HG03139 (cell line): ENCODE measurements at regions not wholly inside any gene's neighbourhood (a gene's known extent, or its start where the extent isn't known, plus 50 kb on each side); places are given as distances from the start of the nearest gene placed in this dataset.

Experiments used
- ATAC-seq: cut with Tn5 transposase; IDR thresholded peaks from one replicate; pipeline ENCODE4 v1.9.1; 2021; ENCODE audit not compliant: unreplicated experiment

DNA sequence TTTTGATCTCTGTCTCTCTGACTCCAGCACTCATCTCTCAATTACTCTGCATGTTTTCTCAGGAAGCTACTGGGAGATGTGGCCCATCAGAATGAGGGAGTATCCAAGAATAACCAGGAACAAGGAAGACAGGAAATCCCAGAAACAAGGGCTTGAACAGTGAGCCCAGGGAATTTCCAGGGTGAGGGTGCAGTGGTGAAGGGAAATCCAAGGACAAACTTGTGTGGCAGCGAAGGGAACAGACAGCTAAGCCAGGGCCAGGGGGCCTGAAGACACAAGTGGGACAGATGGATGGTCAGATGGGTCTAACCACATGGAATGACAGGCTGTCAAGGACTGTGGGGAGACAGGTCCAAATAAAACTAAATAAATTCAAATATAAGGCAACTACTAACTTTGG lies 121.8 kb upstream of the ERRFI1 start:
- no peak for ATAC-seq

DNA sequence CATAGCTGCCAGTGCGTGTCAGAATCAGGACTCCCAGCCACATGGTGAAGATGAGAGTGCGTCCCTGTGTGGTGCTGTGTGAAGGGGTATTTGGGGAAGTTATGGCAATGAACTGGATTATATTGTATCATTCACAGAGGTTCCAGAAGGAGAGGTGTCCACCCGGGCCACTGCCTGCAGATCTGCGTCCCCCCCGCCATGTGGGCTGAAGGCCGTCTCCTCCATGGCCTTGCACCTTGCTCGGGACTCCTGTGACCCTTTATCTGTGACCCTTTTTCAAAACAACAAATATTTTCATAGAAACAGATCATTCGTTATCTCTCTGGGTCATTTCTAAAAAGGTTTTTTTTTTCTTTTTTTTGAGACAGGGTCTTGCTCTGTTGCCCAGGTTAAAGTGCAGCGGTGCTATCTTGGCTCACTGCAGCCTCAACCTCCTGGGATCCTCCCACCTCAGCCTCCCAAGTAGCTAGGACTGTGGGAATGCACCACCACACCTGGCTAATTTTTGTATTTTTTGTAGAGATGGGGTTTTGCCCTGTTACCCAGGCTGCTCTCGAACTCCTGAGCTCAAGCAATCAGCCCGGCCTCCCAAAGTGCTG lies 120.2 kb upstream of the ERRFI1 start:
- no peak for ATAC-seq

DNA sequence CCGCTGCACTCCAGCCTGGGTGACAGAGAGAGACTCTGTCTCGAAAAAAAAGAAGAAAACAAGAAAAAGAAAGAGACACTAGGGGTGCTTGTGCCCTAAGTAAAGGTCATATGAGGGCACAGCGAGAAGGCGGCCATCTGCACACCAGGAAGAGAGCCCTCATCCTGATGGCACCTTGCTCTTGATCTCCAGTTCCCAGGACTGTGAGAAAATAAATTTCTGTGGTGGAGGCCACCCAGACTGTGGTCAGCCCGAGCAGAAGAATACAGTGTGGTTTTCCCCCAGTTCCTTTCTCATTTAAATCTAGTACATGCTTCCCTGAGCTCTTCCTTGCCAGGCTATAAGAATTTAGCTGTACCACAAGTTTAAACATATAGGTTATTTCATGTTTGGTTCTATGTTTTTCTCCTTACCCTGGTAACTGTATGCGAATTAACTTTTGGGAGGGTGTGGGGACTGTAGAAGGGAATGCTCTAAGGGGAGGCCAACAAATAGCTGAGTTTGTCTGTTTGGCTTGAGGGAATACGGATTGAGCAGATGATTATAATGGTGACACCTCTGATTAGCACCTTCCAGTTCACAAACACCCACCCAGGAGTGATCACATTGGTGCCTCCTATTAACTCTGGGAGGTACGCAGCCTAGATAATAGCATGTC lies 119.6 kb upstream of the ERRFI1 start:
- ATAC-seq: no peak

DNA sequence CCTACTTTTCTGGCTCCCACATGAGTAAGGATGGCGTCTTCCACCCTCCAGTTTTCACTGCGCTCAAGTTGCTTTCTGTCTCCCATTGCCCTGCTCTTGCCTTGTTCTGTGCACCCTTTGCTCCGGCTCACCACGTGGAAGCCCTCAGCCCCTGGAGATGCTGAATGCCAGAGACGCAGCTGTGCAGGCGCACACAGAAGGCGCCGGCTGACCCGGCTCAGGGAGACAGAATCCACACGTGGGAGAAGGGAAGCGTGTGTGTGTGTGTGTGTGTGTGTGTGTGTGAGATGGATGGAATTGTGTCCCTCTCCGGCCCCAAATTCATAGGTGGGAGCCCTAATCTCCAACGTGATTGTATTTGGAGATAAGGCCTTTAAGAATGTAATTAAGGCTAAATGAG lies 118.2 kb upstream of the ERRFI1 start:
- no peak for ATAC-seq

DNA sequence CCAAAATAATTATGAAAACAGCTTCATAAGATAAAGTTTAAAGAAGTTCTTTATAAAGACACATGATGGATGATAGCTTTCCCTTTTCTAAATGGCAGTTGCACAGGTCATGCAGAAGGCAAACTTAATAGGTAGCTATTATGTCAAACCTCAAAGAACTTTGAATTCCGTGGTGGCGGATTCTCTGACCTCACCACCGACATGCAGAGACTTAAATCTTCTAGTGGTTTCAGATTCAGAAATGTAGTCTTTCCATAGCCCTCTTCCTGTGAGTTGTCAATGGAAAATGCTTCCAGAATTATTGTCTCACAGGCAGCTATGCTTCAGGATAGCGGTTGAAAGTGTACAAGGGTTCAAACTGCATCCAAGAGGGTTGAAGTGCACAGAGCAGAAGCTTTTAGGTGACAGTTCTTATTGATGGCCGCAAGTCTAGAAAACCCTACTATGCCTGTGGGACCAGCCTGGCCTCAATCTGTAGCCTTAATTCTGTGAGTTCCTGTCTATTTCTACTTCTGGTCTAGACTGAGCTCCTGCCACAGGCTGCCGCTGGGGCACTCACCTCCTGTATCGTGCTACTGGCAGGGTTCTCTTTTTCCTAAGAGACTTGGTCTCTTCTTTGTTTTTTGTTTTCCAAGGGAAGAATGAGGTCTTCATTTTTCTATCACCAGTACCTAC lies 117.0 kb upstream of the ERRFI1 start:
- ATAC-seq: no peak

DNA sequence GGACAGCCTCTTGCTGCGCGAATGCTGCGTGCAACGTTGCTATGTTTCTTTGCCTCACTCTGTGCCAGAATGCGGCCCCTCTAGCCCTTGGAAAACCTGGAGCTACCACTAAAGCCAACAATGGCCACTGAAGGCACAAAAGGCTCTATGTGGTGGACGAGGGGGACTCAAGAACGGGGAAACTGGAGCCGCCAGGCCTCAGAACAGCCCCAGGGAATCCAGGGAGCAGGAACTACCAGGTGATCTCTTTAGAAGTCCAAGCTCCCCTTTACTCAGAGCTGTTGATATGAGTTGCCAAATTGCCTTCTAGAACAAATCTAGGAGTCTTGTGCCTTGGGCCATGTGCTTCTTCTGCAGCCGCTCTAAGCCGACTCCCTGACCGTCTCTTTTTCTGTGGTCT lies 113.8 kb upstream of the ERRFI1 start:
- ATAC-seq: no peak

DNA sequence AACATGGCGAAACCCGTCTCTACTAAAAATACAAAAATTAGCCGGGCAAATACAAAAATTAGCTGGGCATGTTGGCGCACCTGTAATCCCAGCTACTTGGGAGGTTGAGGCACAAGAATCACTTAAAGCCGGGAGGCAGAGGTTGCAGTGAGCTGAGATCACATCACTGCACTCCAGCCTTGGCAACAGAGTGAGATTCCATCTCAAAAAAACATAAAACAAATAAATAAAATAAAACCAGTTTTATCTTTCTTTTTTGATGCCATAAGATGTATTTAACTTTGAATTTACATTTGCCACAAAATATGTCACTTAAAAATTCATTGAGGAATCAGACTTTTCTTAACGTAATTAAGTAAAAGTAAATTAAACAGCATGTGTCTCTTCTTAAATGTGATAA lies 113.3 kb upstream of the ERRFI1 start:
- no peak for ATAC-seq

DNA sequence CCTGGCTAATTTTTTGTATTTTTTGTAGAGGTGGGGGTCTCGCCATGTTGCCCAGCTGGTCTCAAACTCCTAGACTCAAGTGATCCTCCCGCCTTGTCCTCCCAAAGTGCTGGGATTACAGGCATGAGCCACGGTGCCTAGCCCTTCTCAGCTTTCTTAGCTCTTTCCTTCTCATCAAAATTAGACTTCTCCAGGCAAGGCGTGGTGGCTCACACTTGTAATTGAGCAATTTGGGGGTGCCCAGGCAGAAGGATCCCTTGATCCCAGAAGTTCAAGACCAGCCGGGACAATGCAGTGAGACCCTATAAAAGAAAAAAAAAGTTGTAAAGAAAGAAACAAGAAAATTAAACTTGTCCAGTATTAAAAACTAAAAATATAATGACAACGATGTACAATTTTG lies 112.6 kb upstream of the ERRFI1 start:
- no peak for ATAC-seq

DNA sequence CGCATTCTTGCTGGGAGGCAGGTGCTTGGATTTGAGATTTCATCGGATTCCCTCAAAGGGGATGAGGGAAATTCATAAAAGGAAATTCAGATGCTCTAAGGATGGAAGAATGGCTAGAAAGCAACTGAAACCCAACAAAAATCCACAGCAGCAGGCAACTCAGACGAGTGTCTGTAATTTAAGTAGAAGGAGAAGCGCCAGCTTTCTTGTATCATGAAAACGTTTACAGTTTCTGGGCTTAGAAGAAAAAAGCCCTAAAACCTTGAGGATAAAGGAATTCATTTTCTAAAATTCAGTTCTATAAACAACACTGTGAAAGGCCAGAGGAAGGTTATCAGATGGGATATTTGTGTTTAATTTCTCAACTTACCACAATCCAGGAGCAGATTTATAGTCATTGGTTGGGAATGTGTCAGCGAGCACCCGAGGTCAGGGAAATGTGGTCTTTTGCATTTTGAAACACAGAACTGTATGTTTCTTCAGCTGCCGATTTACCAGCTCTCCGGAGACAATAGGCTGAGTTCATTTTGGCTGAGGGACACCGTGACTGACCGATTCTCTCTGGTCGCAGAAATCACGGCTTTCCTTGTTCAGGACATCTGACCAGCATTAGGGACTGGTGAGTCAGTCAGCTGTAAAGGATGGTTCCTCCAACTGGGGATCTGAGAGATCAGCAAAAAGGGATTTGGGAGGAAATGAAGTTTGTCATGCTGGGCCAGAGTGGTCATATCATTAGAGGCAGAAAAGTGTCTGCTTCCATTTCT lies 111.6 kb upstream of the ERRFI1 start:
- ATAC-seq: no peak

DNA sequence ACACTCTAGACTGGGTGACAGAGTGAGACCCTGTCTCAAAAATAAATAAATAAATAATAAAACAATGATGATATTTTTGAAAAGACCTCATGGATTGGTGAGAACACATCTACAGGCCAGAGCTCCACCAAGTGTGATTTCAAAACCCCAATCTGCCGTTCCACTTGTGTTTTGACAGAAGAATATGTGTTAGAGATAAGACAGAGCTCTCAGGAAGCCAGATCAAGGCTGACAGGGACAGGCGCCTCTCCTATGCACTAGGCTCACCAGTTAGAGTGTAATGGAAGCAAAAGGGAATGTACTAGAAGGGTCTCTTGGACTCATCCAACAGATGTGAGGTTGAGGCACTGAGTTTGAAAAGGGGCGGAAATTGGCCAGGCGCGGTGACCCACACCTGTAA lies 110.7 kb upstream of the ERRFI1 start:
- ATAC-seq: no peak

DNA sequence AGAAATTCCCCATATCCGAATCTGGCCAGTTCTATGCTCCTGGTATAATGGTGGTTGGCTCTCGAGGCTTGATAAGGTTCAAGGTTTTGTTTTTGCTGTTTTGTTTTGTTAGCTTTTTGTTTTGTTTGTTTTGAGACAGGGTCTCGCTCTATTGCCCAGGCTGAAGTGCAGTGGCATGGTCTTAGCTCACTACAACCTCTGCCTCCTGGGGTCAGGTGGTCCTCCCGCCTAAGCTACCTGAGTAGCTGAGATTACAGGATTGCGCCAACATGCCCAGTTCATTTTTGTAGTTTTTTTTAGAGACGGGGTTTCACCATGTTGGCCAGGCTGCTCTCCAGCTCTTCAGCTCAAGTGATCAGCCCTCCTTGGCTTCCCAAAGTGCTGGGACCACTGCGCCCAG lies 109.1 kb upstream of the ERRFI1 start:
- no peak for ATAC-seq

DNA sequence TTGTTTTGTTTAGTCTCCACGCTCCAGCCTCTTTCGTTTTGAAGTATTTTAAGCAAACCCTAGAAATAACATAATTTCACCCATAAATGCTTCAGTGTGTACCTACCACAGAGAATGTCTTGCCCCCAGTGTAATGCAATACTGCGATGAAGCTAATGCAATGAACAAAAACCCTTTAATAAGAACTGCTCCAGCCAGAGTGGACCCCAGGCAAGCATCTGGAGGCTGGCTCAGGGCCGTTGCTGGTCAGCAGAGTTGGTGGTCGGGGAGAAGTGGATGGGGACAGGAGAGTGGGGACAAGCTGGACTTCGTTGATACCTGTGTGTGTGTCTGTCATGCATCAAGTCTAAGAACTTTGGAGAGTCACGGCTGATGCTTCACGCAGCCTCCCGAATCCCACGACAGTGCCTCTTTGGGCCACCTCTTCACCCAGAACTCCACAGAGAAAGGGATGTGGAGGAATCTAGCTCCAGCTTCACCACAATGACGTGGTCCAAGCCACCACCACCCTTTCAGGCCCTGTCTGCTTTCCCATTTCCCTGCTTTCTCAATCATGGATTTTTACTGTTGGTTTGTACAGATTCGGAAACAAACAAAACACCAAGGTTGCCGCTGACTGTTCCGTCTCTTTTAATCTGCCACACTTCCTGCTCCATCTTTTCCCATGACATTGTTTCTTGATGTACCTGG lies 108.6 kb upstream of the ERRFI1 start:
- no peak for ATAC-seq

DNA sequence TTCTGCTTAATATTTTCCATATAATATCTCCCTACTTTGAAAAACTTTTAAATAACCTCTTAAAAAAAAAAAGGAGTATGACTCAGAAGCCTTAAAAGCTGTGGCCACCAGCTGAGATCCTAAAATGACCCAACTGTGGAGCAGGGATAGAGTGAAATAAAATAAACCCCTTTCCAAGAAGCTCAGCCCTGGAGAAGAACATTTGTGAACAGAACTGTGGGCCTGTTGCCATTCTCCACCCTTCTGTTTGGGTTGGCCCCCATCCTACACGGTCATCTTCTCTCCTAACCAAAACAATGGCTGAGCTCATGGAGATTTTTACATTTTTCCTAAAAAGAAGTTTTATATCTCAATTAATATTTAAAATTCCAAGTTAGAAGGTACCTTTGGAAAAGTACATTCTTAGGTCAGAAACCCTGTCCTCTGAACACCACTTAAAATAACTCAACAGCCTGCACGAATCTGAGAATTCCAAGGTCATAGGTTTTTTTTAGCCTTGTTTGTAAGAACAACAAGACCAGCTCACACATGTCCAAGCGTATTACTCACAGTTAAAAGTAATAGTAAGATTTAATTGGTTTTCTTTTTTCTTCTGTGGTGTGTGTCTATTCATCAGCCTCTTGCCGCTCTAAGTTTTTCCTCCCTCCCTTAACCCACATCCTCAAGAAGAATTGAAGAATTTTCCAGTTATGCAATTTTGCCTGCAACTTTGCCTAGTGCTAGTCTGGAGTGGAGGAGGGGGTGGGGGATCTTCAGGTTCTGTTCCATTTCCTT lies 107.7 kb upstream of the ERRFI1 start:
- ATAC-seq: no peak

DNA sequence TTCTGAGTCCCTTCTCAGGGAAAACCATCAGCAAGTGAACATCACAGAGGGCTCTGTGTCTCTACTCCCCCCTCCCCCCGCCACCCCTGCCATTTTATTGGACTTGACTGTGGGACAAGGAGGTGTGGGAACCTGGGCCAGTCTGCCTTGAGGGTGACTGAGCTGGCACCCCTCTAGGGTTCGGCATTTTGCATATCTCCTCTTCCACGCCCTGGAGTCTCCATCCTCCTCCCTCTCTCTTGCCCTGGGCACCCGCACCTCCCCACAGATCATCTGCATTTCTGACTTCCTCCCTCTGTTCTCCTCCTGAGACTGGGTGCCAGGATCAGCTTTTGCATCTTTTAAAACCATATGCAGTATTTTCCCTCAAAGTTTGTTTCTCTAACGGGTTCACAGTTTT lies 107.1 kb upstream of the ERRFI1 start:
- ATAC-seq: no peak

DNA sequence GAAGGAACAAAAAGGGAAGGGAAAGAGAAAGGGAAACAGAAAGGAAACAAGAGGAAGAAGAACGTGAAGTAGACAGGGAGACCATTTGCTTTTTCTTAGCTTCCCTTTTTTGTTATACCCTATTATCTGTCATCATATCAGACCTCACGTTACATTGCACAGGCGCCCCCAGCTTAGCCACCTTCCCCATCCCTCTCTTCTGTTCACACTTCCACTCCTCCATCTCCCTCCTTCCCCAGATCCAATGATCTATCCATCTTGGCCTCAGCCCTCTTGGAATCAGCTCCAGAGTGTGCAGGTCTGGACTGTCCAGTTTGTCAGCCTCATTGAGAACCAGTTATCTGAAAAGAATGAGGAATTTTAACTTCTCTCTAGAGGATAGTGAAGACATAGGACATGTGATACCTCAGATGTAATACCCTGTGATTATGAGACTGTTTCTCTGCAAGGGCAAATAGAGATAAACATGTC lies 101.1 kb upstream of the ERRFI1 start:
- no peak for ATAC-seq

DNA sequence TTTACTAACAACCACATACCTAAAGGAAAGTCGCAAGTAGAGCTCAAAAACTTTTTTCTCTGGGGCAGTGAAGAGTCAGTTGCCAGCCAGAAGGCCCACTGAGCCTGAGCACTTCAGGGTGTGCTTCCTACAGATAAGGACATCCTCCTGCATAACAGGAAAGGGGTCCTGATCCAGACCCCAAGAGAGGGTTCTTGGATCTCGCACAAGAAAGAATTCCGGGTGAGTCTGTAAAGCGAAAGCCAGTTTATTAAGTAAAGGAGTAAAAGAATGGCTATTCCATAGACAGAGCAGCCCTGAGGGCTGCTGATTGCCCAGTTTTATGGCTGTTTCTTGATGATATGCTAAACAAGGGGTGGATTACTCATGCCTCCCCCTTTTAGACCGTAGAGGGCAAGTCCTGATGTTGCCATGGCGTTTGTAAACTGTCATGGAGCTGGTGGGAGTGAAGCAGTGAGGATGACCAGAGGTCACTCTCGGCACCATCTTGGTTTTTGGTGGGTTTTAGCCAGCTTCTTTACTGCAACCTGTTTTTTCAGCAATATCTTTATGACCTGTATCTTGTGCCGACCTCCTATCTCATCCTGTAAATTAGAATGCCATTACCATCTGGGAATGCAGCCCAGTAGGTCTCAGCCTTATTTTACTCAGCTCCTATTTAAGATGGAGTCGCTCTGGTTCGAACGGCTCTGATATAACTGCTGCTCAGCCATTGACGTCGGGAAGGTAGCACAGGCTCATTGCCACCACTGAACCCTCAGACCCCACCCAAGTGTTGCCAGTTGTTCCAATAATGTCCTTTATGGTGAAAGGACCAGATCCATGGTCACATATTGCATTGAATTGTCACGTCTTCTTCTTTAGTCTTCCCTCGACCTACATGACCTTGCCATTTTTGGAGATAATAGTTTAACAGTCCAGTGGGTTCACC lies 96.6 kb upstream of the ERRFI1 start:
- ATAC-seq: no peak

DNA sequence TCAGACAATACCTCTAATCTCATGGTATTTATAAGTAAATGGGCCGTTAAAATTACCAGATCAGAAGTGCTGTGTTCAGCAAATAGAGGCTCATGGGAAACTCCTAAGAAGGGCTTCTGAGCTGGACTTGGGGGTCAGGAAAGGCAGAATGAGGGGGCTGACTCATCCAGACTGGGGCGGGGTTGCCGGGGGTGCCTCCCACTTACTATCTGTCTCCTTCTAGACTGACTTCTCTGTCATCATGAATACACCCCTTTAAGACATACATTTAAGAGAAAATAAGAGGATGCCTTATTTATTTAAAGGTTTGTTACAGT lies 96.0 kb upstream of the ERRFI1 start:
- ATAC-seq: no peak

DNA sequence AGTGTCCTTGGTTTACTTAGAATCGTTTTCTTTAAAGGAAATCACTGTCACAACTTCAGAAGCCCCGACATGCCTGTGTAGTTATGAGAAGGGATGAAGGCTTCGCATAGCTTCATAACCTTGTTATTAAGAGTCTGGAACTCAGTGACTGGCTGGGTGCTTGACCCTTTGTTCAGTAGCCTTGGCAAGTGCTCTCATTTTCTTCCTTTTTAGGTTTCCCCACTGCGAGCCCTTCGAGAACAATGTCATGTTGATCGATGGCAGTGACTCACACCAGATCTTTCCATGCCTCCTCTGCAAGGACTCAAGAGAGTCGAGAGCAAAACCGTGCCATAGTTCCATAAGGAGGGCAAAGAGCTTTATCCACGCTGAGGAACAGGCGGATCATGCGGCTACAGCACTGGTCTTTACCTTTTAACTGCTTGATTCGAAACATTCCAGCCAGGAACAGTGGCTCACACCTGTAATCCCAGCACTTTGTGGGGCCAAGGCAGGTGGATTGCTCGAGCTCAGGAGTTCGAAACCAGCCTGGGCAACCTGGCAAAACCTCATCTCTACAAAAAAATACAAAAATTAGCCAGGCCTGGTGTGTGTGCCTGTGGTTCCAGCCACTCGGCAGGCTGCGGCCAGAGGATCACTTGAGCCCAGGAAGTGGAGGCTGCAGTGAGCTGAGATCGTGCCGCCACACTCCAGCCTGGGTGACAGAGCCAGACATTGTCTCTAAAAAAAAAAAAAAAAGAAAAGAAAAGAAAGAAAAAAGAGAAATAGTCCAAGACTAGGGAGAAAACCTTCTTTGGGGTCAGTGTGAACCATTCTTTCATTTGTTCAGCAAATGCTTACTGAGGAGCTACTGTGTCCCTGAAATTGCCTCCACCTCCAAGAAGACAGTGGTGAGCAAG lies 95.4 kb upstream of the ERRFI1 start:
- no peak for ATAC-seq
